MM.1S (cell line): ENCODE measurements at regions not wholly inside any gene's neighbourhood (a gene's known extent, or its start where the extent isn't known, plus 50 kb on each side); places are given as distances from the start of the nearest gene placed in this dataset.

Experiments
- CTCF ChIP-seq: fragments of 300-600 bp; sonication (generic); IDR thresholded peaks from 2 replicates; pipeline ENCODE4 v1.5.1; 2016; ENCODE audit warnings: antibody characterized with exemption, low read length, mixed read lengths
- EZH2 ChIP-seq: fragments of 300-600 bp; sonication (generic); optimal IDR thresholded peaks from 2 replicates; pipeline ENCODE3; 2017; ENCODE audit warnings: low read depth, mild to moderate bottlenecking, antibody characterized with exemption, low read length, mixed read lengths
- EZH2phosphoT487 ChIP-seq: fragments of 300-600 bp; sonication (generic); IDR thresholded peaks from 2 replicates; pipeline ENCODE4 v1.6.1; 2018; ENCODE audit warnings: antibody characterized with exemption, low read length

- TF ChIP-seq CTCF (no peak), EZH2 (no peak), EZH2phosphoT487 (no peak)
Measured at GRCh38 chr3:26064297-26064696, 274.4 kb downstream of the OXSM start.
